CD4-positive, alpha-beta T cell treated with Interleukin-17A for 4 hours (primary cell): ENCODE measurements at regions not wholly inside any gene's neighbourhood (a gene's known extent, or its start where the extent isn't known, plus 50 kb on each side); places are given as distances from the start of the nearest gene placed in this dataset.
A peak's percentile ranks its signal among the peaks of the same experiment; 100 is the strongest.
"Not testable (repeated sequence)": the region's sequence is repeated elsewhere in the genome, so short reads cannot be mapped to it uniquely, and the experiment has no call there.

ENCODE experiments used
- DNase-seq: peaks from one replicate; pipeline ENCODE4 v3.0.0-alpha.2; 2020; ENCODE audit warnings: mixed read lengths

DNA sequence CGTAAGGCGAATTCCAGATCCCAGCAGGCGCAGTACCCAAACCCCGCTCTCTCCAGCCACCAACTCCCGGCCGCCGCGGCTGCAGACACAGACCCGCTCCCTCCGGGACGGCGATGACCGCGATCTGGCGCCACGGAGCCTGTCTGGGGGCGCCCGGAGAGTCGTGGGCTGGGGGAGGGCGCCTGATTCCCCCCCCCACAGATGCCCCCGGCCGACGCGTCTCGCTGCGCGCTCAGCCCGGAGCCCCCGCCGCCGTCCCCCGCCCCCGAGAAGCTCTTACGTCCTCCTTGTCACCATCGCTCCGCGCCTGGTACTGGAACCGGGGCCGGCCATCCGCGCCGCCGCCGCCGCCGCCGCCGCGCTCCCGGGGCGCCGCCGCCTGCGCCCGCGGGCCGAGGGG lies 173.6 kb downstream of the ATP6V0E2 start:
- DNase-seq: peak; percentile 27

GRCh38 chr7:150047772-150048171 lies 174.0 kb downstream of the ATP6V0E2 start:
- DNase-seq: peak; percentile 32

GRCh38 chr7:150048244-150049011 lies 174.7 kb downstream of the ATP6V0E2 start:
- peak; percentile 7 for DNase-seq

DNA sequence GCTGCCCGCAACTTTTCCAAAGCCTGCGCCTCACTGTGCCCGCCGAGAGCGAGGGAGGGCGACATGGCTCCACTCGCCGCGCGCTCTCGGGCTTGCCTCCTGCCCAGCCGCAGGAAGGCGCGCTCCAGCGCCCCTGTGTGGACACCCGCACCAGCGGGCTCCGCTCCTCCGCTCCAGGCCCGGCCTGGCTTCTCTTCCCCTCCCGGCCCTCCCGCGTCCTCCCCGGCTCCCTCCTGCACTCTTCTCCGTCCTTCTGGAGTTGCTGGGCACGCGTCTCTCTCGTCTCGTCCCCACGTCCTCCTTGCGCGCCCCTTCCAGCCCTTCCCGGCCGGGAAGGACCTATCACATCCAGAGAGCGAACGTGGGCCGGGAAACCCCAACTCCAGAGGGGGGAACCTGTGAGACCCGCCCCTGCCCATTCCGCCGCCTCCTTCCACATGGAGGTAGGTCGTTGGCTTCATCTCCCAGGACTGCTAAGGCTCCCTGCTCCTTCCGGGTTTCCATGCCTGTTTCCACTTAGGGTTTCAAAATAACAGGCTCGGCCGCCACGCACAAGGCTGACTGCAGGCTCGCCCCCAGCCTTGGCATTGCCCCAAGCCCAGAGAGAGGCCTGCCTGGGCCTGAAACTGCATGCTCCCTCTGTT lies 175.4 kb downstream of the ATP6V0E2 start:
- DNase-seq: peak; percentile 4

- DNase-seq: not testable (repeated sequence)
These were observed 179.6 kb downstream of the ATP6V0E2 start for GRCh38 chr7:150053396-150053795.

GRCh38 chr7:150054242-150054641 lies 180.5 kb downstream of the ATP6V0E2 start:
- not testable (repeated sequence) for DNase-seq

- DNase-seq: not testable (repeated sequence)
These were observed 186.8 kb downstream of the ATP6V0E2 start for GRCh38 chr7:150060259-150061221.

DNA sequence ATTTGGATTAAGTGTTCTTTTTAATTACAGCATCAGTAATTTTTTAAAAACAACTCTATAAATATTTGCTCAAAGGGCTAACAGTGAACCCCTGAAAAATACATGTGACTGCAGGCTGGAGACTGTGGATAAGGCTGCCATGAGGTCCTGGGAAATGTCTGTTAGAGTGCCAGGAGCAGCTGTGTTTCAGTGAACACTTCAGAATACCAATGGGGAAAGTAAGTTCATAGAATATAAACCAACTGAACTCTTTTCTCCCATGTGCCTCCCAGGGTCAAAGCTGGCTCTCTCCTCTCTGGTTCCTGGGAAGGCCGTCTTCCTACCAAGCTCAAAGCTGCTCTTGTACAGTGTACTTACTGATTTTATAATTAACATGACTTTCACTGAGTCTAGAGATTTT lies 189.4 kb downstream of the ATP6V0E2 start:
- not testable (repeated sequence) for DNase-seq

- not testable (repeated sequence) for DNase-seq
These were observed 196.0 kb downstream of the ATP6V0E2 start for GRCh38 chr7:150069555-150070313.

- not testable (repeated sequence) for DNase-seq
These were observed 203.8 kb downstream of the ATP6V0E2 start for GRCh38 chr7:150077543-150077942.

GRCh38 chr7:150081865-150082264 lies 208.1 kb downstream of the ATP6V0E2 start:
- DNase-seq: not testable (repeated sequence)

- not testable (repeated sequence) for DNase-seq
These were observed 211.0 kb downstream of the ATP6V0E2 start for GRCh38 chr7:150084724-150085123.

DNA sequence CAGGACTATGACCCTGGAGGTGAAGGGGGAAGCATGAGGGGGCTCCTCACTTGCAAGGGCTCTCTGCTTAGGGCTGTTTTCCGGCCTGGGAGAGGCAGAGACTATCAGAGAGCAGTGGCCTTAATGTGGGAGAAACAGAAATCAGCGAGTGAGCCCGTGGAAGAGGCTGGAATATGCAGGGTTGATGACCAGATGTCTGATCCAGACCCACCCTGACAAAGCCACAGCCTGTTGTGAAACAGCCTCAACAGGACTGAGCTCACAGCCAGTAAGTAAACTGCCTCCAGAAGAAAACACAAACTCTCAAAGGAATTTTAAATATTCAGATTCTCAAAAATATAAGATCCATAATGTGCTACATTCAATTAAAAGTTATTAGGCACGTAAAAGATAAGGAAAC lies 213.7 kb downstream of the ATP6V0E2 start:
- DNase-seq: not testable (repeated sequence)

GRCh38 chr7:150089139-150089538 lies 215.4 kb downstream of the ATP6V0E2 start:
- DNase-seq: not testable (repeated sequence)

- not testable (repeated sequence) for DNase-seq
These were observed 217.0 kb downstream of the ATP6V0E2 start for GRCh38 chr7:150090776-150091175.

GRCh38 chr7:150093897-150094296 lies 220.1 kb downstream of the ATP6V0E2 start:
- not testable (repeated sequence) for DNase-seq

GRCh38 chr7:150096213-150096994 lies 222.6 kb downstream of the ATP6V0E2 start:
- not testable (repeated sequence) for DNase-seq

GRCh38 chr7:150098592-150098991 lies 224.6 kb upstream of the LRRC61 start:
- not testable (repeated sequence) for DNase-seq

DNA sequence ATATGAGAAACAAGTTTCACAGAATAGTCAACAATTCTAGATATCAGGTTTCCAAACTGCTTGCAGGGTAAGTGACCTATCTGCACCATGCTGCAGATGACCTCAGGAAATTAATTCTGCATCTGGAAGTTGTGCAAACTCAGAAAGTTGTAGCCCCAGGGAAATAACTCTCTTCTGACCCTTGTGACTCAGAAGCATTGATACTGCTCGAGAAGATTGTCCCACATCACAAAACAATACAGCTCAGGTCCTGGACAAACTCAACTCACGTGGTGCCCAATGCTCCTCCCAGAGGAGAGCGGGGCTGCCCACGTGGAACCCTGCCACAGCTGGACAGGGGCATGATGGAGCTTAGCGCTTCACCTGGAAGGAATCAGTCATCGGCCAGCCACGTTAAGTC lies 221.9 kb upstream of the LRRC61 start:
- not testable (repeated sequence) for DNase-seq

DNA sequence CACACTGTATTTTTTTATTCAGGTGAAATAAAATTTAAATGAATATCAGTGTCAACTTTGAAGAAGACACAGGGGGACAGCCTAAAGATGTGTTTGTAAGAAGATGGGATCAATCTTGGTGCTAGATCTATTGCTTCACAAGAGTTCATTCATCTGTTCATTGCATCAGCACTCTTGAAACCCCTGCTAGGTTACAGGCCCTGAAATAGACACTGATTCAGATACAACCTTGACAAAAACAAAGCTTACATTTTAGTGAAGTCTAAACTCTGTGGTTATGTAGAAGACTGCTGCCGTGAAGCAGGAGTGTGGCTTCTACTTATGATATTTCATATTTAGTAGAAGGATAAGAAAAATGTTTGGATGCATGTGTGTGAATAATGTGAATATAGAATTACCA lies 215.9 kb upstream of the LRRC61 start:
- DNase-seq: not testable (repeated sequence)

- DNase-seq: not testable (repeated sequence)
These were observed 212.8 kb upstream of the LRRC61 start for GRCh38 chr7:150110375-150110820.
